Muscle layer of colon (tissue), 2 donors: ENCODE measurements at regions not wholly inside any gene's neighbourhood (a gene's known extent, or its start where the extent isn't known, plus 50 kb on each side); places are given as distances from the start of the nearest gene placed in this dataset.

ENCODE experiments used
- H3K27ac ChIP-seq: one replicate; pipeline ENCODE4 v1.7.0; 2013; ENCODE audit warnings: low read depth, mild to moderate bottlenecking, low read length, moderate library complexity
- H3K27me3 ChIP-seq, 2 donors: one replicate each; pipeline ENCODE4 v1.7.0; 2013; ENCODE audit warnings: low read length in 2 of 2, mild to moderate bottlenecking in 2 of 2; ENCODE audit not compliant: insufficient read depth in 2 of 2, control insufficient read depth in 1 of 2
- H3K36me3 ChIP-seq: one replicate; pipeline ENCODE4 v1.7.0; 2013; ENCODE audit warnings: mild to moderate bottlenecking, low read length; ENCODE audit not compliant: insufficient read depth
- H3K4me1 ChIP-seq: one replicate; pipeline ENCODE4 v1.7.0; 2013; ENCODE audit warnings: mild to moderate bottlenecking, low read length; ENCODE audit not compliant: insufficient read depth
- H3K4me3 ChIP-seq, 2 donors: one replicate each; pipeline ENCODE4 v1.7.0; 2013; ENCODE audit warnings: low read length in 2 of 2, low read depth in 1 of 2, mild to moderate bottlenecking in 1 of 2, moderate library complexity in 1 of 2
- H3K9ac ChIP-seq: one replicate; pipeline ENCODE4 v1.7.0; 2013; ENCODE audit warnings: low read length
- H3K9me3 ChIP-seq: one replicate; pipeline ENCODE4 v1.7.0; 2013; ENCODE audit warnings: mild to moderate bottlenecking, low read length
- donor health status: abdominal sarcoma.
- donor health status: Adenocarcinoma of cecum.

GRCh38 chr6:156107624-156108101 lies 652.0 kb upstream of the NOX3 start:
- H3K27me3 ChIP-seq: no peaks in the 10 kb centered on the region
- no peaks in the 10 kb centered on the region for H3K36me3 ChIP-seq
- H3K27ac ChIP-seq: no peak overlapping the region
- no peak overlapping the region for H3K9ac ChIP-seq
- H3K9me3 ChIP-seq: no peaks in the 10 kb centered on the region
- H3K4me1 ChIP-seq: no peaks in the 10 kb centered on the region
- no peak overlapping the region for H3K4me3 ChIP-seq

GRCh38 chr6:156102129-156102528 lies 646.5 kb upstream of the NOX3 start:
- Histone ChIP-seq H3K4me1 (no peaks in the 10 kb centered on the region), H3K36me3 (no peaks in the 10 kb centered on the region), H3K27ac (no peak overlapping the region), H3K9ac (no peak overlapping the region), H3K4me3 (no peak overlapping the region), H3K27me3 (no peaks in the 10 kb centered on the region), H3K9me3 (no peaks in the 10 kb centered on the region)

- Histone ChIP-seq H3K9ac (no peak overlapping the region), H3K27ac (no peak overlapping the region), H3K27me3 (no peaks in the 10 kb centered on the region), H3K4me3 (no peak overlapping the region), H3K36me3 (no peaks in the 10 kb centered on the region), H3K4me1 (no peaks in the 10 kb centered on the region), H3K9me3 (no peaks in the 10 kb centered on the region)
These were observed 643.2 kb upstream of the NOX3 start for GRCh38 chr6:156098839-156099238.

GRCh38 chr6:156087487-156087886 lies 631.8 kb upstream of the NOX3 start:
- H3K27ac ChIP-seq: no peak overlapping the region
- H3K4me3 ChIP-seq: no peak overlapping the region
- no peak overlapping the region for H3K9ac ChIP-seq
- no peaks in the 10 kb centered on the region for H3K27me3 ChIP-seq
- no peaks in the 10 kb centered on the region for H3K36me3 ChIP-seq
- no peaks in the 10 kb centered on the region for H3K4me1 ChIP-seq
- H3K9me3 ChIP-seq: peaks cover 5% of the 10 kb centered on the region

GRCh38 chr6:156082012-156082411 lies 626.4 kb upstream of the NOX3 start:
- H3K9me3 ChIP-seq: no peaks in the 10 kb centered on the region
- H3K9ac ChIP-seq: no peak overlapping the region
- H3K27me3 ChIP-seq: no peaks in the 10 kb centered on the region
- H3K4me3 ChIP-seq: no peak overlapping the region
- H3K36me3 ChIP-seq: no peaks in the 10 kb centered on the region
- no peaks in the 10 kb centered on the region for H3K4me1 ChIP-seq
- H3K27ac ChIP-seq: no peak overlapping the region

GRCh38 chr6:156080371-156080770 lies 624.7 kb upstream of the NOX3 start:
- H3K4me3 ChIP-seq: no peak overlapping the region
- no peaks in the 10 kb centered on the region for H3K27me3 ChIP-seq
- no peaks in the 10 kb centered on the region for H3K36me3 ChIP-seq

GRCh38 chr6:156068881-156069280 lies 613.2 kb upstream of the NOX3 start:
- no peaks in the 10 kb centered on the region for H3K27me3 ChIP-seq
- H3K36me3 ChIP-seq: no peaks in the 10 kb centered on the region
- no peaks in the 10 kb centered on the region for H3K9me3 ChIP-seq
- H3K9ac ChIP-seq: no peak overlapping the region
- H3K27ac ChIP-seq: no peak overlapping the region
- no peaks in the 10 kb centered on the region for H3K4me1 ChIP-seq
- H3K4me3 ChIP-seq: no peak overlapping the region

More at GRCh38 chr6:156080371-156080770, 624.7 kb upstream of the NOX3 start:
- H3K9ac ChIP-seq: no peak overlapping the region
- no peak overlapping the region for H3K27ac ChIP-seq
- no peaks in the 10 kb centered on the region for H3K9me3 ChIP-seq
- H3K4me1 ChIP-seq: no peaks in the 10 kb centered on the region

GRCh38 chr6:156065849-156066248 lies 610.2 kb upstream of the NOX3 start:
- H3K27ac ChIP-seq: no peak overlapping the region
- H3K4me1 ChIP-seq: no peaks in the 10 kb centered on the region
- no peaks in the 10 kb centered on the region for H3K9me3 ChIP-seq
- H3K36me3 ChIP-seq: no peaks in the 10 kb centered on the region
- no peak overlapping the region for H3K4me3 ChIP-seq
- H3K27me3 ChIP-seq: no peaks in the 10 kb centered on the region
- no peak overlapping the region for H3K9ac ChIP-seq

GRCh38 chr6:156062091-156062563 lies 606.5 kb upstream of the NOX3 start:
- H3K27me3 ChIP-seq: no peaks in the 10 kb centered on the region
- no peaks in the 10 kb centered on the region for H3K4me1 ChIP-seq
- H3K9ac ChIP-seq: no peak overlapping the region
- H3K36me3 ChIP-seq: no peaks in the 10 kb centered on the region
- no peaks in the 10 kb centered on the region for H3K9me3 ChIP-seq
- no peak overlapping the region for H3K27ac ChIP-seq
- no peak overlapping the region for H3K4me3 ChIP-seq

- Histone ChIP-seq H3K9ac (no peak overlapping the region), H3K36me3 (no peaks in the 10 kb centered on the region), H3K9me3 (no peaks in the 10 kb centered on the region), H3K4me1 (no peaks in the 10 kb centered on the region), H3K27ac (no peak overlapping the region), H3K27me3 (no peaks in the 10 kb centered on the region), H3K4me3 (no peak overlapping the region)
These were observed 605.8 kb upstream of the NOX3 start for GRCh38 chr6:156061465-156061864.

GRCh38 chr6:156060013-156060412 lies 604.4 kb upstream of the NOX3 start:
- H3K4me3 ChIP-seq: no peak overlapping the region
- H3K4me1 ChIP-seq: no peaks in the 10 kb centered on the region
- no peaks in the 10 kb centered on the region for H3K9me3 ChIP-seq
- no peak overlapping the region for H3K27ac ChIP-seq
- no peak overlapping the region for H3K9ac ChIP-seq
- H3K27me3 ChIP-seq: no peaks in the 10 kb centered on the region
- no peaks in the 10 kb centered on the region for H3K36me3 ChIP-seq

- Histone ChIP-seq H3K27me3 (no peaks in the 10 kb centered on the region), H3K36me3 (no peaks in the 10 kb centered on the region), H3K9ac (no peak overlapping the region), H3K4me3 (no peak overlapping the region), H3K9me3 (no peaks in the 10 kb centered on the region), H3K4me1 (no peaks in the 10 kb centered on the region), H3K27ac (no peak overlapping the region)
These were observed 602.7 kb upstream of the NOX3 start for GRCh38 chr6:156058356-156058755.
